PC-9 (cell line): ENCODE measurements at regions not wholly inside any gene's neighbourhood (a gene's known extent, or its start where the extent isn't known, plus 50 kb on each side); places are given as distances from the start of the nearest gene placed in this dataset.

Source experiments
- BruUV-seq: library from RNA; stranded (reverse); fragments of 400-500 nt; replicated peaks from 2 replicates; lab custom pipeline; 2021; lab: Mats Ljungman, UMichigan
- CTCF ChIA-PET: fragments of 300-600 bp; sonication (Branson Sonifier 250); formaldehyde crosslinking; loops from one replicate; lab custom pipeline; 2022; ENCODE audit warnings: antibody characterized with exemption; lab: Charles Lee
- POLR2A ChIA-PET: fragments of 300-600 bp; sonication (Branson Sonifier 250); formaldehyde crosslinking; loops from one replicate; lab custom pipeline; 2022; ENCODE audit warnings: antibody characterized with exemption; ENCODE audit not compliant: unreplicated experiment; lab: Charles Lee
- DNase-seq, 2 experiments: peaks; one replicate each; pipeline versions ENCODE4 v3.0.0 to v3.0.0-alpha.2; 2015 to 2022; ENCODE audit warnings: mixed read lengths in 1 of 2
- H2AFZ ChIP-seq: fragments of 200-600 bp; sonication (generic); 2 replicates; pipeline ENCODE4 v1.8.1; 2017; ENCODE audit warnings: antibody characterized with exemption
- H3F3A ChIP-seq: fragments of 200-600 bp; sonication (generic); 2 replicates; pipeline ENCODE4 v1.8.1; 2017; ENCODE audit warnings: antibody characterized with exemption, mild to moderate bottlenecking, low read depth; ENCODE audit not compliant: insufficient read depth
- H3K27ac ChIP-seq: fragments of 200-600 bp; sonication (generic); 2 replicates; pipeline ENCODE4 v1.6.1; 2016; ENCODE audit warnings: mixed run types
- H3K27me3 ChIP-seq: fragments of 200-600 bp; sonication (generic); 2 replicates; pipeline ENCODE4 v1.6.1; 2016; ENCODE audit warnings: low read depth, mixed run types; ENCODE audit not compliant: insufficient read depth
- H3K36me3 ChIP-seq: fragments of 200-600 bp; sonication (generic); 2 replicates; pipeline ENCODE4 v1.6.1; 2016; ENCODE audit warnings: low read depth, mixed run types
- H3K4me1 ChIP-seq: fragments of 200-600 bp; sonication (generic); replicated peaks from 2 replicates; pipeline ENCODE4 v1.6.1; 2016; ENCODE audit warnings: mixed run types; ENCODE audit not compliant: insufficient read depth
- H3K4me2 ChIP-seq: fragments of 200-600 bp; sonication (generic); 2 replicates; pipeline ENCODE4 v1.6.1; 2017; ENCODE audit warnings: mixed run types
- H3K4me3 ChIP-seq: fragments of 200-600 bp; sonication (generic); 2 replicates; pipeline ENCODE4 v1.6.1; 2016; ENCODE audit warnings: mixed run types
- H3K79me2 ChIP-seq: fragments of 200-600 bp; sonication (generic); 2 replicates; pipeline ENCODE4 v1.6.1; 2017; ENCODE audit warnings: low read depth, mixed run types
- H3K9me2 ChIP-seq: fragments of 200-600 bp; sonication (generic); 2 replicates; pipeline ENCODE4 v1.8.1; 2017; ENCODE audit warnings: mild to moderate bottlenecking; ENCODE audit not compliant: insufficient read depth
- H3K9me3 ChIP-seq: fragments of 200-600 bp; sonication (generic); 2 replicates; pipeline ENCODE4 v1.8.1; 2016; ENCODE audit warnings: low read depth; ENCODE audit not compliant: insufficient read depth
- H4K20me1 ChIP-seq: fragments of 200-600 bp; sonication (generic); 2 replicates; pipeline ENCODE4 v1.8.1; 2017; ENCODE audit not compliant: insufficient read depth
- CTCF ChIP-seq: fragments of 200-600 bp; sonication (generic); conservative IDR thresholded peaks from 2 replicates; pipeline ENCODE4 v1.6.1; 2017; ENCODE audit warnings: mixed run types, antibody characterized with exemption, mild to moderate bottlenecking, moderate library complexity
- EZH2 ChIP-seq: fragments of 200-600 bp; sonication (generic); IDR thresholded peaks from 2 replicates; pipeline ENCODE4 v1.8.0; 2017; ENCODE audit warnings: antibody characterized with exemption, low read depth
- intact Hi-C: fragments of 100-400 bp; cut with micrococcal nuclease; formaldehyde crosslinking; loops from one replicate; pipeline ENCODE4 v1.10.0; 2022; ENCODE audit not compliant: unreplicated experiment

DNA sequence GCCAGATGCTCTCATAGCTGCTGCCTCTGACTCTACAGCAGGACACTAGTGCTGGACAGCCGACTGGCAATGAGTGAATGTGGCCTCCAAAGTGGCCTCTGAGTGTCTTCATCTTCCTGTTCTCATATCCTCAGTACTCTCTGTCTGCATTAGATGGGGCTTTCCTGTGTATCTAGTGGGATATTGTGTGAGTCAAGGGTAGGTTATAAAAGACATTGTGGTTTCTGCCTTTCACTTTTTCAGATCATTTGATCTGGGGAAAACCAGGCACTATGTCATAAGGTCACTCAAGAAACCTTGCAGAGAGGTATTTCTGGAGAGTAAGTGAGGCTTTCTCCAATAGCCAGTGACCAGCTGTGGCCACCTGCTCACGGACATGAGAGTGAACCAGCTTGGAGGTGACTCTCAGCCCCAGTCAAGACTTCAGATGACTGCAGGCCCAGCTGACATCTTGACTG lies 333.6 kb upstream of the NCAM1 start:
- no TSS peak for BruUV-seq
- no peaks in the 10 kb centered on the region for H3K79me2 ChIP-seq
- H3K27me3 ChIP-seq = no peaks in the 10 kb centered on the region
- ChIA-PET POLR2A (interaction anchor here (0.6 kb wide), 1 partner anchor 509 kb away, joined by 5 read pairs; no protein-coding TSS in a partner anchor), CTCF (no interaction called here)
- no peaks in the 10 kb centered on the region for H3K9me2 ChIP-seq
- no peak overlapping the region for H2AFZ ChIP-seq
- H3K27ac ChIP-seq = no peak overlapping the region
- TF ChIP-seq EZH2 (no peak), CTCF (no peak)
- no peaks in the 10 kb centered on the region for H3K9me3 ChIP-seq
- no peak for DNase-seq
- no peaks in the 10 kb centered on the region for H4K20me1 ChIP-seq
- intact Hi-C loops = no loop called here
- no peak overlapping the region for H3K4me2 ChIP-seq
- no peaks in the 10 kb centered on the region for H3K36me3 ChIP-seq
- no peaks in the 10 kb centered on the region for H3F3A ChIP-seq
- peaks cover 2% of the 10 kb centered on the region for H3K4me1 ChIP-seq
- no peak overlapping the region for H3K4me3 ChIP-seq

DNA sequence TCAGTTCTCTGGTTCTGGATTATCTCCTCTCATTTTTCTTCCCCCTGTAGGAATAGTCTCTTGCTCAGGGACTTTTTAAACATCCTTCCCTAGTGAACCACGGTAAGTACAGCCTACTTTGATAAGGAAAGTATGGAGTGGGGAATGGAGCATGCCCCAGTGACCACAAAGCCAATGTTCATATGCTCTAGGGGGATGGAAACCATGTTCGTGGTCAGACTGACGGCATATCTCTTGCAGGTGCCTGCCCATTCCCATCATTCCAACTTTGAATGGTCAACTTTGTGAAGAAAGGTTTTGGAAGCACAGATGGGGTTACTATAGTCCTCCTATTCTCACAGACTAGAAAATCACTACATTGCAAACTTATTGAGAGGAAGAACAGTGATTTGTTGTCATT lies 332.5 kb upstream of the NCAM1 start:
- no peak overlapping the region for H2AFZ ChIP-seq
- peaks cover 6% of the 10 kb centered on the region for H3K4me1 ChIP-seq
- no peaks in the 10 kb centered on the region for H3K27me3 ChIP-seq
- no peaks in the 10 kb centered on the region for H3K9me3 ChIP-seq
- H3K4me3 ChIP-seq = no peak overlapping the region
- DNase-seq = no peak
- no peaks in the 10 kb centered on the region for H3K79me2 ChIP-seq
- intact Hi-C loops = no loop called here
- no peak overlapping the region for H3K4me2 ChIP-seq
- H3K9me2 ChIP-seq = no peaks in the 10 kb centered on the region
- H3K27ac ChIP-seq = no peak overlapping the region
- H3K36me3 ChIP-seq = no peaks in the 10 kb centered on the region
- no peaks in the 10 kb centered on the region for H4K20me1 ChIP-seq
- BruUV-seq = no TSS peak
- no peaks in the 10 kb centered on the region for H3F3A ChIP-seq
- POLR2A ChIA-PET = no interaction called here
- TF ChIP-seq EZH2 = no peak
- TF ChIP-seq CTCF = no peak
- CTCF ChIA-PET = no interaction called here

DNA sequence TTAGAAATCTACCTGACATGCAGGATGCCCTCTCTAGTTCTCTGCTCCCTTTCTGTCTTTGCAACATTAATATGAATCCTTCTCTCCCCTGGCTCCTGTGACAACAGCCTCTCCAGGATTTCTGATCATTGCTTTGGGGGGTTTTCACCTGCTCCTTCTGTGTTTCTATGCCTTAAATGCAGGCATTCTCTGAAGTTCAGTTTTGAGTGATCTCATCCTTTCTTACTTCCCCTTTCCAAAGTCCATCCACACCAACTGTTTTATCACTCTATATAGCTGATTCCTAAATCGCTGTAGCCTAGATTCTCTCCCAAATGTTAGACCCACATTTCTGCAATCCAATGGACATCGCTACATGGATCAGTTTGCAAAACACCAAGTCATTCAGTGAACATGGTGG lies 330.7 kb upstream of the NCAM1 start:
- H3K79me2 ChIP-seq = no peaks in the 10 kb centered on the region
- no peaks in the 10 kb centered on the region for H3K9me3 ChIP-seq
- ChIA-PET POLR2A (no interaction called here), CTCF (no interaction called here)
- no peaks in the 10 kb centered on the region for H4K20me1 ChIP-seq
- H3K9me2 ChIP-seq = no peaks in the 10 kb centered on the region
- no peak overlapping the region for H3K4me3 ChIP-seq
- H3K4me2 ChIP-seq = no peak overlapping the region
- H3K27me3 ChIP-seq = no peaks in the 10 kb centered on the region
- no peaks in the 10 kb centered on the region for H3K36me3 ChIP-seq
- H2AFZ ChIP-seq = no peak overlapping the region
- no peak for DNase-seq
- H3F3A ChIP-seq = no peaks in the 10 kb centered on the region
- intact Hi-C loops = no loop called here
- BruUV-seq = no TSS peak
- H3K27ac ChIP-seq = no peak overlapping the region
- H3K4me1 ChIP-seq = peaks cover 6% of the 10 kb centered on the region
- no peak for TF ChIP-seq EZH2
- TF ChIP-seq CTCF = no peak
